Endodermal cell (in vitro differentiated cells): ENCODE measurements at regions not wholly inside any gene's neighbourhood (a gene's known extent, or its start where the extent isn't known, plus 50 kb on each side); places are given as distances from the start of the nearest gene placed in this dataset.

Source experiments
- DNase-seq: peaks from one replicate; pipeline ENCODE4 v3.0.0-alpha.2; 2017
- H3K27ac ChIP-seq: 2 replicates; pipeline ENCODE4 v1.5.1; 2013; ENCODE audit warnings: mild to moderate bottlenecking, low read depth, low read length, moderate library complexity
- H3K27me3 ChIP-seq: 2 replicates; pipeline ENCODE4 v1.6.1; 2013; ENCODE audit warnings: mild to moderate bottlenecking, low read length, moderate library complexity; ENCODE audit not compliant: insufficient read depth, control insufficient read depth, poor library complexity, severe bottlenecking
- H3K36me3 ChIP-seq: 2 replicates; pipeline ENCODE4 v1.7.0; 2013; ENCODE audit warnings: mild to moderate bottlenecking, low read length, moderate library complexity; ENCODE audit not compliant: control insufficient read depth, insufficient read depth
- H3K4me1 ChIP-seq: one replicate; pipeline ENCODE4 v1.7.0; 2013; ENCODE audit warnings: low read length; ENCODE audit not compliant: control insufficient read depth, insufficient read depth
- H3K4me3 ChIP-seq: 2 replicates; pipeline ENCODE4 v1.5.1; 2013; ENCODE audit warnings: mild to moderate bottlenecking, low read length, moderate library complexity
- H3K9ac ChIP-seq: 2 replicates; pipeline ENCODE4 v1.6.1; 2013; ENCODE audit warnings: mild to moderate bottlenecking, low read length, moderate library complexity; ENCODE audit not compliant: poor library complexity, severe bottlenecking; ENCODE audit errors: extremely low read depth
- H3K9me3 ChIP-seq: 2 replicates; pipeline ENCODE4 v1.6.1; 2013; ENCODE audit warnings: mild to moderate bottlenecking, low read length, moderate library complexity; ENCODE audit not compliant: control insufficient read depth
- H3K27ac Mint-ChIP-seq: 2 replicates; pipeline ENCODE4 v1.8.0; 2020; ENCODE audit warnings: mixed read lengths
- H3K27me3 Mint-ChIP-seq: 2 replicates; pipeline ENCODE4 v1.8.0; 2021; ENCODE audit warnings: mild to moderate bottlenecking, mixed read lengths; ENCODE audit not compliant: insufficient read depth
- H3K36me3 Mint-ChIP-seq: 2 replicates; pipeline ENCODE4 v1.8.0; 2020; ENCODE audit warnings: low read depth, mixed read lengths
- H3K4me1 Mint-ChIP-seq: 2 replicates; pipeline ENCODE4 v1.8.0; 2020; ENCODE audit warnings: mixed read lengths
- H3K4me3 Mint-ChIP-seq: 2 replicates; pipeline ENCODE4 v1.8.0; 2020; ENCODE audit warnings: mild to moderate bottlenecking, moderate library complexity, mixed read lengths
- H3K9me3 Mint-ChIP-seq: 2 replicates; pipeline ENCODE4 v1.8.0; 2020; ENCODE audit warnings: mild to moderate bottlenecking, mixed read lengths
- CTCF ChIP-seq: fragments of 200-600 bp; sonication (generic); conservative IDR thresholded peaks from 2 replicates; pipeline ENCODE4 v1.5.0; 2021; ENCODE audit warnings: antibody characterized with exemption, mild to moderate bottlenecking
- WGBS, 2 experiments: methylation state at CpG; one replicate each; pipeline versions ENCODE4 v1.1.5 to v1.1.7; 2013; ENCODE audit warnings: missing lambda C conversion rate in 2 of 2, mixed read lengths in 1 of 2; ENCODE audit not compliant: insufficient coverage in 1 of 2, insufficient read length in 1 of 2; 5-methylcytosine and 5-hydroxymethylcytosine counted together

DNA sequence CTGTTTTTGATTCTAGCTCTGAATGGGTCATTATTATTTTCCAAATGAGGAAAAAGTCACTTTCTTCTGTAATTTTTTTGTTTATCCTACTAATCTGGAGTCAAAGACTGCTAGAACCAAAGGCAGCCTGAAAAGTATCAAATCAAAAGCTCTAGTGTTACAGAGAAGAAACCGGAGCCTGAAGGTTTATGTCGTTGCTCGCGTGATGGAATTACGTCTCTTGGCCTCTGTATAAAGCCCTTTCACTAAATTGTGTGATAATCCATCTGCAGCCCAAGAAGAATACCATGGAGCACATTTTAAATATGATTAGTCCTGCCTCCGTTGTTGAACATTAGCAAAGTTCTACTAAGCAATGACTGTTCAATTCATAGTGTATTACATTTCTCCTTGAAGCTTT, 738.6 kb downstream of the C6orf118 start:
- no peak for DNase-seq
- Mint-ChIP-seq H3K9me3 (peaks cover 25% of the 10 kb centered on the region), H3K27me3 (no peaks in the 10 kb centered on the region), H3K36me3 (no peaks in the 10 kb centered on the region), H3K4me3 (no peak overlapping the region), H3K27ac (no peak overlapping the region), H3K4me1 (no peaks in the 10 kb centered on the region)
- no peak overlapping the region for H3K4me3 ChIP-seq
- H3K9ac ChIP-seq: no peak overlapping the region
- H3K4me1 ChIP-seq: no peaks in the 10 kb centered on the region
- WGBS, 2 experiments: 83 to 100% methylated on average over 4 to 6 of the region's 6 CpGs
- H3K27me3 ChIP-seq: no peaks in the 10 kb centered on the region
- TF ChIP-seq CTCF: no peak
- no peaks in the 10 kb centered on the region for H3K9me3 ChIP-seq
- no peaks in the 10 kb centered on the region for H3K36me3 ChIP-seq
- H3K27ac ChIP-seq: no peak overlapping the region

GRCh38 chr6:164569509-164569908, 739.9 kb downstream of the C6orf118 start:
- H3K4me3 Mint-ChIP-seq: no peak overlapping the region
- H3K27ac ChIP-seq: peak overlapping the region; percentile 69
- no peaks in the 10 kb centered on the region for H3K4me1 ChIP-seq
- 50% methylated on average over 1 of the region's 1 CpG; no CpG with 5 or more reads in 1 of the 2 experiments for WGBS, 2 experiments
- no peaks in the 10 kb centered on the region for H3K27me3 ChIP-seq
- no peak overlapping the region for H3K9ac ChIP-seq
- H3K36me3 Mint-ChIP-seq: no peaks in the 10 kb centered on the region
- H3K4me3 ChIP-seq: no peak overlapping the region
- no peak overlapping the region for H3K27ac Mint-ChIP-seq
- no peaks in the 10 kb centered on the region for H3K4me1 Mint-ChIP-seq
- no peaks in the 10 kb centered on the region for H3K36me3 ChIP-seq
- peaks cover 18% of the 10 kb centered on the region for H3K9me3 Mint-ChIP-seq
- no peak for DNase-seq
- TF ChIP-seq CTCF: no peak
- no peaks in the 10 kb centered on the region for H3K27me3 Mint-ChIP-seq
- no peaks in the 10 kb centered on the region for H3K9me3 ChIP-seq

- no peak overlapping the region for H3K9ac ChIP-seq
- no peak for DNase-seq
- H3K27ac ChIP-seq: peak overlapping the region; percentile 78
- no peak for TF ChIP-seq CTCF
- Mint-ChIP-seq H3K9me3 (peaks cover 39% of the 10 kb centered on the region), H3K4me1 (no peaks in the 10 kb centered on the region), H3K27me3 (no peaks in the 10 kb centered on the region), H3K36me3 (peaks cover 7% of the 10 kb centered on the region), H3K27ac (no peak overlapping the region), H3K4me3 (no peak overlapping the region)
- H3K9me3 ChIP-seq: peaks cover 23% of the 10 kb centered on the region
- no peak overlapping the region for H3K4me3 ChIP-seq
- WGBS, 2 experiments: 94% methylated on average over 2 of the region's 2 CpGs; no CpG with 5 or more reads in 1 of the 2 experiments
- no peaks in the 10 kb centered on the region for H3K36me3 ChIP-seq
- no peaks in the 10 kb centered on the region for H3K27me3 ChIP-seq
- H3K4me1 ChIP-seq: no peaks in the 10 kb centered on the region
These were observed 745.5 kb downstream of the C6orf118 start for GRCh38 chr6:164563924-164564323.
